Tibial artery (tissue), 4 donors: ENCODE measurements at regions not wholly inside any gene's neighbourhood (a gene's known extent, or its start where the extent isn't known, plus 50 kb on each side); places are given as distances from the start of the nearest gene placed in this dataset.

Experiments
- DNase-seq, 2 donors: peaks; one replicate each; pipeline ENCODE4 v3.0.0-alpha.2; 2019
- H3K27ac ChIP-seq, 2 donors: fragments of 200-600 bp; sonication (generic) in 1 of 2; 1 replicate in 1 of 2; 2 replicates in 1 of 2; pipeline ENCODE4 v1.5.1; 2018 to 2019; ENCODE audit warnings: mild to moderate bottlenecking in 1 of 2
- H3K27me3 ChIP-seq, 2 donors: fragments of 200-600 bp; sonication (generic) in 1 of 2; one replicate each; pipeline versions ENCODE4 v1.5.1 to v1.6.0; 2016 to 2019
- H3K36me3 ChIP-seq, 3 donors: fragments of 200-600 bp; sonication (generic) in 2 of 3; one replicate each; pipeline ENCODE4 v1.5.1; 2016 to 2019; ENCODE audit warnings: mild to moderate bottlenecking in 2 of 3
- H3K4me1 ChIP-seq, 4 donors: fragments of 200-600 bp; sonication (generic) in 2 of 4; 1 replicate in 3 of 4; 2 replicates in 1 of 4; pipeline ENCODE4 v1.5.1; 2016 to 2019
- H3K4me3 ChIP-seq, 2 donors: fragments of 200-600 bp; sonication (generic) in 1 of 2; 1 replicate in 1 of 2; 2 replicates in 1 of 2; pipeline ENCODE4 v1.5.1; 2018 to 2019; ENCODE audit warnings: mild to moderate bottlenecking in 2 of 2
- H3K9me3 ChIP-seq, 3 donors: fragments of 200-600 bp; sonication (generic) in 1 of 3; one replicate each; pipeline ENCODE4 v1.5.1; 2016 to 2019
- CTCF ChIP-seq, 2 experiments: fragments of 200-600 bp in 1 of 2; fragments of 450-650 bp in 1 of 2; IDR thresholded peaks; one replicate each; pipeline ENCODE4 v1.5.1; 2017 to 2019; ENCODE audit warnings: antibody characterized with exemption in 2 of 2, mild to moderate bottlenecking in 1 of 2, moderate library complexity in 1 of 2
- intact Hi-C: fragments of 100-400 bp; cut with DNase I; formaldehyde crosslinking; loops from one replicate; pipeline ENCODE4 v1.15.0; 2023; ENCODE audit warnings: low total_unique reads

GRCh38 chr14:82549306-82549990 lies 1015.8 kb upstream of the SEL1L start:
- H3K4me3 ChIP-seq = no peak overlapping the region
- no peaks in the 10 kb centered on the region for H3K4me1 ChIP-seq
- no peaks in the 10 kb centered on the region for H3K36me3 ChIP-seq
- H3K9me3 ChIP-seq = no peaks in the 10 kb centered on the region
- no peak overlapping the region for H3K27ac ChIP-seq
- no peaks in the 10 kb centered on the region for H3K27me3 ChIP-seq
- no peak for DNase-seq
- no peak for TF ChIP-seq CTCF (IDR thresholded peaks at IDR 0.05)
- intact Hi-C loops = no loop called here

- Histone ChIP-seq H3K9me3 (no peaks in the 10 kb centered on the region), H3K27ac (no peak overlapping the region), H3K4me1 (no peaks in the 10 kb centered on the region), H3K36me3 (no peaks in the 10 kb centered on the region), H3K4me3 (no peak overlapping the region), H3K27me3 (no peaks in the 10 kb centered on the region)
- intact Hi-C loops = no loop called here
- no peak for DNase-seq
- TF ChIP-seq CTCF (IDR thresholded peaks at IDR 0.05) = no peak
Measured at GRCh38 chr14:82562881-82563280, 1029.2 kb upstream of the SEL1L start.

- intact Hi-C loops = no loop called here
- H3K4me3 ChIP-seq = no peak overlapping the region
- no peaks in the 10 kb centered on the region for H3K9me3 ChIP-seq
- H3K27ac ChIP-seq = no peak overlapping the region
- H3K36me3 ChIP-seq = no peaks in the 10 kb centered on the region
- H3K27me3 ChIP-seq = no peaks in the 10 kb centered on the region
- no peaks in the 10 kb centered on the region for H3K4me1 ChIP-seq
- DNase-seq = no peak
- TF ChIP-seq CTCF (IDR thresholded peaks at IDR 0.05) = no peak
Measured at GRCh38 chr14:82565825-82566224, 1032.2 kb upstream of the SEL1L start.

GRCh38 chr14:82587226-82587625 lies 1053.6 kb upstream of the SEL1L start:
- no peaks in the 10 kb centered on the region for H3K27me3 ChIP-seq
- no peak overlapping the region for H3K4me3 ChIP-seq
- no peaks in the 10 kb centered on the region for H3K9me3 ChIP-seq
- no peak overlapping the region for H3K27ac ChIP-seq
- no peak for TF ChIP-seq CTCF (IDR thresholded peaks at IDR 0.05)
- intact Hi-C loops = no loop called here
- no peaks in the 10 kb centered on the region for H3K36me3 ChIP-seq
- no peak for DNase-seq
- H3K4me1 ChIP-seq = no peaks in the 10 kb centered on the region

- intact Hi-C loops = loop anchor here (2.0 kb wide), 1 partner anchor 53 kb away; no protein-coding TSS in a partner anchor
- DNase-seq = no peak
- Histone ChIP-seq H3K27me3 (no peaks in the 10 kb centered on the region), H3K27ac (no peak overlapping the region), H3K9me3 (peaks cover 0 to 7% (median 0%) of the 10 kb centered on the region in 3 donors), H3K4me1 (no peaks in the 10 kb centered on the region), H3K36me3 (no peaks in the 10 kb centered on the region), H3K4me3 (no peak overlapping the region)
- TF ChIP-seq CTCF (IDR thresholded peaks at IDR 0.05) = no peak
Measured at GRCh38 chr14:82595466-82595865, 1061.8 kb upstream of the SEL1L start.

- intact Hi-C loops = no loop called here
- H3K4me1 ChIP-seq = no peaks in the 10 kb centered on the region
- H3K27me3 ChIP-seq = no peaks in the 10 kb centered on the region
- no peaks in the 10 kb centered on the region for H3K36me3 ChIP-seq
- H3K9me3 ChIP-seq = peaks cover 0 to 7% (median 0%) of the 10 kb centered on the region in 3 donors
- no peak for TF ChIP-seq CTCF (IDR thresholded peaks at IDR 0.05)
- DNase-seq = no peak
- no peak overlapping the region for H3K4me3 ChIP-seq
- H3K27ac ChIP-seq = no peak overlapping the region
Measured at GRCh38 chr14:82602794-82603193, 1069.1 kb upstream of the SEL1L start.
